ENCODE measurements at regions not wholly inside any gene's neighbourhood (a gene's known extent, or its start where the extent isn't known, plus 50 kb on each side); places are given as distances from the start of the nearest gene placed in this dataset.

DNA sequence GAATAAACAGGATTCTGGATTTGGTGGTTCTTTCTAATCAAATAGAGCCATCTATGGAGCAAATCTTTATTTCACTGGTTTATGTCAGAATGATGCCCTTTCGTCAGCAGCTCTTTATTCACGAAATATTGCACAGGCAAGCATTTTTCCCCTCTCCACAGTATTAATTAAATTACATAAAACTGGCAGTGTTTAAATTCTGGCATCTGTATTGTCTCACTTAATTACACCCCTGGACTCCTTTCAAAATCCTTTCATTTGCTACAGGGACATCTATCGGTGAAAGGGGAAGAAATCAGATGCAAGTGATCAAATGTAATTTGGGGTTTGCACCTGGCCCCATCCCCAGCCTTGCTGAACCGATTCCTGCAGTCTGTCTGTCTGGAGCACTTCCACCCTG is 801.9 kb downstream of the QKI start:
- peak; percentile 30 for DNase-seq (ENCODE audit: low spot score)

GRCh38 chr6:164214066-164214465 is 799.5 kb downstream of the QKI start:
- no peak for DNase-seq (ENCODE audit: low spot score)

DNA sequence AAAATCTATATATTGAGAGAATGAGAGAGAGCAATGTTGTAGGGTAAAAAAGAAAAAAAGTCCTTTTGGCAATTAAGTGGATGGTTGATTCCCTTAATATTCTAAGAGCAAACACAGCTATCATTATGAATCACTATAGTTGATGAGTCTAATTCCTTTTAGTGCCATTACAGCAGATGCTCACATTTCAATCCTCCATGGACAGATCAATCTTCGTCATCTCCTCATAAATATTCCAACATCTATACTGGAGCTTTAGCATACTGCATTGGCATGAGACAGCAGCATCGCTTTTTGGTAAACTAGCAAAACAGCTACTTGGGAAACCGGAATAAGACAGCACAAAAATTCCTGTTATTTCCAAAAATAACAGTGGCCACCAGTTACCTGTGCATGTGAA is 796.7 kb downstream of the QKI start:
- no peak for DNase-seq (ENCODE audit: low spot score)

GRCh38 chr6:164210783-164211182 is 796.3 kb downstream of the QKI start:
- no peak for DNase-seq (ENCODE audit: low spot score)

DNA sequence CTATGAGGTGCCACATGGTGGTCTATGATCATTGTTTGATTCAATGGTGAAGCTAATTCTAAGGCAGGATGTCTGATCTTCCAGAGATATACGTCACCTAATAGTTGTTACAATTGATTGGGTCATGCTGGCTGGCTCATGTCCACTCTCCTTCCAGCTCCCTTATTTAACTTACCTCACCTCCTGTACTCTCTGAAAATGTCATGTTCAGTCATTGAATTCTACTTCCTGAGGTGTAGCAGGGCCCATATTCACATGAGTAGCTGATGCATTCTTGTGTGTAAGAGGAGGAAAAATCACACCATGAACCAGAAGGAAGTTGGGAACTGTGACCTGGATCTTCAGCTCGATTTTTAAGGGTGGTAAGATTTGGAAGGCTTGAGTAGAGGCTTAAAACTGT is 795.8 kb downstream of the QKI start:
- DNase-seq (ENCODE audit: low spot score): no peak

GRCh38 chr6:164208371-164208770 is 793.9 kb downstream of the QKI start:
- no peak for DNase-seq (ENCODE audit: low spot score)

DNA sequence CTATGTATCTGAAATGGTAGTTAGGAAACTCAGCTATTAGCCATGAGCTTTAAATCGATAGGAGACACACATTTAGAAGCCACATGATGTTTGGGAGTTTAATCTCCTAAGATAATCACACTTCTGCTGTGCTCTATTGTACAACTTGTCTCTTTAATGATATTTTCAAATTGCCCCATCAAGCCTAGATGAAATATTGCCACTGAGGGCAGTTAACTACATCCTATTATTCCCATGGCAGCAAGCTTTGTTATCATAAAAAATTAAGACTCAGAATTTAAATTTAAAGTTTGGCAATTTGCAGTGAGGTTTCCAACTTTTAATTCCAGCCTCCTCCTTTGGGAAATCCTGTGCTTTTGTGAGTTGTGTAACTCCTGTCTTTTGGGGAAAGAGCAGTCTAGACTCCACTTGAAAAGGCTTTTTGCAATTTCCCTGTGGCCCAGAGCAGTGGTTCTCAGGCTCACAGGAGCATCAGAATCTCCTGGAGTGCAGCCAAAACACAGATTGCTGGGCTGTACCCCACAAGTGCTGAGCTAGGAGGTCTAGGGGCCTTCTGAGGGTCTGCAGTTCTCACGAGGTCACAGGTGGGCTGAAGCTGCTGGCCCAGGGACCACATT is 792.4 kb downstream of the QKI start:
- DNase-seq (ENCODE audit: low spot score): no peak

- DNase-seq (ENCODE audit: low spot score): no peak
Measured at GRCh38 chr6:164200071-164200470, 785.6 kb downstream of the QKI start.

DNA sequence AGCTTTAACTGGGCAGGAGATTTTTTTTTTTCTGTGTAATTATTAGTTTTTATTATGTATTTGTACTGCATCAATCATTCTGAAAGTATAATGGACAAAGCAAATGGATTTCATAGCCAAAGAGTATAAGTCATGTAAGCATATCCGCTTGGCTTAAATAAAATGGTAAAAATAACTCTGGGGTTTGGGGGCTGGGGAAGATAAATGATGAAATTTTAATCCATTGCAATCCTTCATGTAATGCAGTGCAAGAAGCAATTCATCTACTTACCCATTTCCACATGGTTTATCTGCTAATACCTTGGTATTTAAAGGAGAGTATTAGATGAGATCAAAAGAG is 781.4 kb downstream of the QKI start:
- no peak for DNase-seq (ENCODE audit: low spot score)

DNA sequence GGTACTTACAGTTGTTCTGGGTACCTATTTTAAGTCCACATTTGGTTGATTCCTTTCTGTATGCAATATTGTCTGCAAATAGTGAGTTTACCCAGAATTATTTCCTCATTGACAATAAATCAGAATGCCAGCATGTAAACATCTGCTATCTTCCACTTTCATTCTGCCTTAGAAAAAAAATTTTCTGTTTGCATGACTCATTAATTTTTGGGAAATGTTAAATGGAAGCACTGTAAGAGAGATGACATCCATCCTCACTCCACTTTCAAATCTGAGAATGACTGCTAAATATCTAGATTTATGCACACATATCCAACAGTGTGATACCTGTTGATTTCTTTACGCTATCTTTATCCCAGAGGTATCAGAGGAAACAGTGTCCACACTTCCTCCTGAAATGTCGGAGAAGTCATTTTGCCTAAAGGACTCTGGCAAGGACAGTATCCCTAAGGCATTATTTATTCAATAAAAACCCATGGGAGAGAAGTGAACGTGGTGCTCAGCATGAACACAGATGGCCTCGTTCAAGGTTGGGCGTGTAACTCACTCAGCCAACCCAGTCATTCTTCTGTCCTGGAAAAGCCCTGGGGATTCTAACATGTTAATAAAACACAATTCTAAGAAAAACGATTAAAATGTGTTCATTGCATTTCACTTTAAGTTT is 780.9 kb downstream of the QKI start:
- DNase-seq (ENCODE audit: low spot score): no peak

GRCh38 chr6:164188861-164189260 is 774.3 kb downstream of the QKI start:
- DNase-seq (ENCODE audit: low spot score): no peak

- peak; percentile 19 for DNase-seq (ENCODE audit: low spot score)
Measured at GRCh38 chr6:164185471-164185871, 771.0 kb downstream of the QKI start.

DNA sequence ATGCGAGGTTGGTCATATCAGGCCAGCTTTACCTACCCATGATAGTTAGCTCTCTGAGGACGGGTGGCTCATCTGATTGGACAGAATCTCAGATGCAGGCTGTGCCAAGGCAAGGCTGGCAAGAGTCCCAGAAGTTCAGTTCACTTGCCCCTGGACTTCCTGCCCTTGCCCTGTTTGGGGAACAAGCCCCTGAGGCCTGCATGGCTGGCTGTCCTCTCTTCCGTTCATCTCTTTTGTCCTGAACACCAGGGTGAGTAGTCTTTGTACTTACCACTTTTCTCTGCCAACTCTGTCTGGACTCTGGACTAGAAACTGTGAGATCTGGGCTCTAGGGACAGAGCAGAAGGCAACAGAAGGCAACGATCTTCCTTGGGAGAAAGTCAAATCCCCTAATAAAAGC is 769.9 kb downstream of the QKI start:
- DNase-seq (ENCODE audit: low spot score): no peak

DNA sequence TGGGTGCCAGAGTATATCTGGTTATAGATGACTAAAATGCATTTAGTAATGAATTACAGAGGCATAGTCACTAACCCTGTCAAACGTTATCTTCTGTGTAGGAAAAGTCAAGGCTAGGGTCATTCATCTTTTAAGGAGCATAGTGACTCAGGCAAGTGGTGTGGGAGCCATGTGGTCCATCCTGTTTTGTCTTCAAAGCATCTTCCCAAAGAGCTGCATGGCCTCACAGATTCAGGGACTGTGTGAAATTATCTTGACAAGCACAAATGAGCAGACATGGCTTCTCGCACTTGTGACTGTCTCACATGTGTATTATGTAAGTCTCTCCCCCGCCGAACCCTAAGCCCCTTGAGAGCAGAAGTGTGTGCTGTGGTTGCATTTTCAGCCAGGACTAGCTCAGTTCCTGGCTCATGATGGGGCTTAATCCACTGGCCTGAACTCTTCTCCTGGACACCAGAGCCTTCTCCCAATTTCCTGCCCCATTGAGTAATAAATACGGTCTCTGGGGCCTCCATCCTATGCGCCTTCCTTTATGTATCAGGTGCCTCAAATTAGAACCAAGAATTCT is 769.1 kb downstream of the QKI start:
- no peak for DNase-seq (ENCODE audit: low spot score)

- DNase-seq (ENCODE audit: low spot score): no peak
Measured at GRCh38 chr6:164178679-164179332, 764.3 kb downstream of the QKI start.

- no peak for DNase-seq (ENCODE audit: low spot score)
Measured at GRCh38 chr6:164169355-164169754, 754.8 kb downstream of the QKI start.

DNA sequence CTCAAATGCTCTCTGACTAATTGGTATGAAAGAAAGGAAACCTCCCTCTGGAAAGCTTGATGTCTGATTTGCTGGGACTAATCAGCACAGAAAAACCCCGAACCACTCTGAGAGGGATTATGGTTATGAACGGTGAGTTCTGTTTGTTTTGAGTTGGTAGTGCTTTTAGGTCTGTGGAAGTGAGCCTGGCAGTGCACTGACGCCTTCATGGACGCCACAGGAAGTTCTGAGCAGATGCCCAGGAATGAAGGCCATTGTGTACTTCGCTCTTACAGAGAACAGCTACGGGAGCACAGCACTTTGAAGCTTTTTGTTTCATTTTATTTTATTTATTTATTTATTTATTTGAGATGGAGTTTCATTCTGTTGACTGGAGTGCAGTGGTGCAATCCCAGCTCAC is 754.1 kb downstream of the QKI start:
- no peak for DNase-seq (ENCODE audit: low spot score)

DNA sequence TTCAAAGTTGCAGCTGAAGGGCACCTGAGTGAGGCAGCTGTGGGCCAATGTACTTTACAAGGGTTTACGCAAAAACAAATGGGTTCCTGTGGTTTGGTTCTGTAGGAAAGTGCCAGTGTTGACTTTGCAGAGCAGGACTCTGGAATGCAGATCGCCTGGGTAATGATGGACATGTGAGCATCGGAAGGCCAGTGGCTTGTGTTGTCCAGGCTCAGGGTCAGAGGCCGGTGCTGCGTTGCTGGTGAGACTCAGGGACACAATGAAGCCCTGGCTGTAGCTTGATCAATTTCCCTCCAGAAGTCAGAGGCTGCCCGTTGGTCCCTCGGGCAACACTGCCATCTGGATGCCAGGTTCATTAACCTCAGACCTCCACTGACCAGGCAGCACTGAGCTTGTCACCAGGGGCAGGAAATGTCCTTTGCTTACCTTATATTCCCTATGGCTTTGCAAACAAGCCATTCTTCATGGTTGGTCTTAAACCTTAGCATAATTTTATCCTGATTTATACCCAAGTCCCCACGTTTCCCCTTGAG is 753.4 kb downstream of the QKI start:
- DNase-seq (ENCODE audit: low spot score): no peak

DNA sequence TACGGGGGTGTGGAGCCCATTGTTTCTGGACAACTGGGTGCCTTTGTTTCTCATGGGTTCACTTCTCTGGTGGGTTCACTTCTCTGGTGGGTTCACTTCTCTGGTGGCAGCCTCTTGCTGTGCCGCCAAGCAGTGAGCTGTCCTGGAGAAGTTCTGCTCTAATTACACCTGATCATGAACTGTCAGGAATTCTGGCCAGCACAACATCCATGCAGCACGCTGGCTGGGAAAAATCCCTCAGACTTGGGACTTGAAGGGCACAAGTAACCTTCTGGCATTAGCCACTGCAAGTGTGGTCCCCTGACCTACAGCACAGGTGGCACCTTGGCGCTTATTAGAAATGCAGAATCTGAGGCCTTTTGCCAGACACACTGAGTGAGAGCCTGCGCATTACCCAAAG is 752.5 kb downstream of the QKI start:
- no peak for DNase-seq (ENCODE audit: low spot score)

DNA sequence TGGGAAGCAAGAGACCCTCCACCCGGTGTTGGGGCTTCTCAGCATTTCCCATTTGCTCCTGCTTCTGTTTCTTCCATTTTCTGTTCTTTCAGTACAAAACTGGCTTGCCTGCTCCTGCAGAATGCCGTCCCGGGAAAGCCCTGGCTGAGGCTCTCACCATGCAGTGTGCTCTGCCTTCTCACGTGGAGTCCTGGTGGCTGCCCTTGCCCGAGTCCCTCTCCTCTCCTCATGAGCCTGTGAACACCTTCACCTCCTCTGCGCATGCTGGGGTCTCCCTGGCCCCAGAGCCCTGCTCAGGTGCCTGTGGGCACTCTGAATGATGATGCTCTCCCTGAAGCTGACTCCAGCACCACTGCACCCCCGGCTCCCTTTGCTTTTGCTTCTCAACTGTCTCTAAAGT is 752.0 kb downstream of the QKI start:
- no peak for DNase-seq (ENCODE audit: low spot score)

- DNase-seq (ENCODE audit: low spot score): peak; percentile 49
Measured at GRCh38 chr6:164164876-164165275, 750.4 kb downstream of the QKI start.

DNA sequence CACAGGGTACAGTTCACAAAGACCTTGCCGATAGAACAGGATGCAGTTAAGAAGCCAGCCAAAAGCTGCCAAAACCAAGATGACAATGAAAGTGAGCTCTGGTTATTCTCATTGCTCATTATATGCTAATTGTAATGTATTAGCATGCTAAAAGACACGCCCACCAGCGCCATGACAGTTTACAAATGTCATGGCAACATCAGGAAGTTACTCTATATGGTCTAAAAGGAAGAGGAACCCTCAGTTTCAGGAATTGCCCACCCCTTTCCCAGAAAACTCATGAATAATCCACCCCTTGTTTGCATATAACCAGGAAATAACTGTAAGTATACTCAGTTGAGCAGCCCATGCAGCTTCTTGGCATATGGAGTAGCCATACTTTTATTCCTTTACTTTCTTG is 748.7 kb downstream of the QKI start:
- DNase-seq (ENCODE audit: low spot score): no peak

DNA sequence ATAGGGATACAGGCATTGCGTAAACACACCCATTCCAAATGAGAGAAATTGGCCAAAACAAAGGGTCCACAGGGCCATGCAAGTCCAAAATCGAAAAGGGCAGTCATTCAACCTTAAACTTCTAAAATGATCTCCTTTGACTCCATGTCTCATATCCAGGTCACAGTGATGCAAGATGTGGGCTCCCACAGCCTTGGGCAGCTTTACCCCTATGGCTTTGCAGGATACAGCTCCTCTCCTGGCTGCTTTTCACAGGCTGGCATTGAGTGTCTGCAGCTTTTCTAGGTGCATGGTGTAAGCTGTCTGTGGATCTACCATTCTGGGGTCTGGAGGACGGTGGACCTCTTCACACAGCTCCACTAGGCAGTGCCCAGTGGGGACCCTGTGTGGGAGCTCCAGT is 744.5 kb downstream of the QKI start:
- DNase-seq (ENCODE audit: low spot score): no peak

Measured in putamen (tissue), 1 donor.